ENCODE measurements at regions not wholly inside any gene's neighbourhood (a gene's known extent, or its start where the extent isn't known, plus 50 kb on each side); places are given as distances from the start of the nearest gene placed in this dataset.

DNA sequence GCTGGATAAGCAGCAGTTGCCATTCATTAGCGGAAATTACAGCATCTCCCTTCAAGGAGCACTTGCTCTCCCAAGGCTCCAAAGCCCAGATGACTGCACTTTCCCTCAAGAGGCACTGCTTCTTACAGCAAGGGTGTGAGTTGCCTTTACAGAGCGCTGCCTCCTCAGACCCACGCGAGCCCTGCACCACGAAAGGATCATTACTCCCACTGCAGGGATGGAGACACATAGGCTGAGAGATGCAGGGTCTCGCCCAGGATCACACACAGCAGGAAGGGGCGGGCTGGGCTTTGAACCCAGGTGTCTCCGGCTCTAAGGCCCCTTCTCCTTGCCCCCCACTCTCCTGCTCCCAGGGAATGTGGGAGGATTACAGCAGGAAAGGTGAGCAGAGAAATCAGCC, 405.5 kb downstream of the MATN1 start (continued):
- TF ChIP-seq CEBPZ (IDR thresholded peaks at IDR 0.05; ENCODE audit: low read depth, low read length), result no peak
- TF ChIP-seq SKIL (IDR thresholded peaks at IDR 0.05; ENCODE audit: low read depth, poor library complexity, severe bottlenecking), result no peak

DNA sequence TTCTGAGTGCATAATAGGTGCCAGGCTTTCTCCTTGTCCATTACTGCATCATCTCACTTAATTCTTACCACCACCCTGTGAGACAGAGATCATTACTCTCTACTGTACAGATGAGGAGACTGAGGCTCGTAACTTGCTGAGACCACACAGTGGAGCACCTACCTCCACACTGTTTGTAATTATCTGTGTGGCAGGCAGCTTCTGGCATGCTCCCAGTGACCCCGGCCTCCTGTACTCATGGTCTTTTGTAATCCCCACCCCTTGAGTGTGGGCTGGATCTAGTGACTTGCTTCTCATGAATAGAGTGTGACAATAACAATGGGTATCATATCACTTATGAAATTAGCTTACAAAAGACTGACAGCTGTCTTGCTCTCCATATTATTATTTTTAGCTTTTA, 407.3 kb downstream of the MATN1 start:
- ChIA-PET CTCF (no interaction called here), RAD21 (ENCODE audit: unreplicated experiment) (no interaction called here), POLR2A (no interaction called here), SMC1A (ENCODE audit: uncharacterized antibody, unreplicated experiment) (no interaction called here)
- Histone ChIP-seq H4K20me1 (ENCODE audit: control insufficient read depth, insufficient read depth) (no peaks in the 10 kb centered on the region; the same call in 1 of the 2 replicates), H3K9me3 (replicated peaks; ENCODE audit: control insufficient read depth, insufficient read depth, low read length) (no peaks in the 10 kb centered on the region; the same call in 2 of the 3 replicates), H3K4me3 (no peak overlapping the region), H3K4me1 (ENCODE audit: control insufficient read depth, insufficient read depth, low read length) (no peaks in the 10 kb centered on the region), H3K79me2 (ENCODE audit: control insufficient read depth, insufficient read depth, low read length) (no peaks in the 10 kb centered on the region), H3K27ac (ENCODE audit: control insufficient read depth, insufficient read depth) (no peak overlapping the region), H3K9ac (ENCODE audit: control insufficient read depth, insufficient read depth, low read length) (no peak overlapping the region), H3K27me3 (replicated peaks in 1 of 2; ENCODE audit: control insufficient read depth in 2 of 2, insufficient read depth in 2 of 2, low read length in 1 of 2) (no peaks in the 10 kb centered on the region; a peak in 2 of 4 replicates), H2AFZ (ENCODE audit: control insufficient read depth, low read depth, low read length) (no peak overlapping the region), H3K36me3 (ENCODE audit: control insufficient read depth in 2 of 2, insufficient read depth in 2 of 2, low read length in 1 of 2) (no peaks in the 10 kb centered on the region), H3K4me2 (ENCODE audit: control insufficient read depth, insufficient read depth) (no peak overlapping the region)
- BruUV-seq (replicated peaks), result no TSS peak
- FAIRE-seq (no peak), ATAC-seq (no peak), DNase-seq (ENCODE audit: low read depth, low spot score) (no peak)
- TF ChIP-seq E2F4 (IDR thresholded peaks at IDR 0.05; ENCODE audit: low read depth, low read length), result no peak
- TF ChIP-seq JUNB (IDR thresholded peaks at IDR 0.05), result no peak
- TF ChIP-seq, protein P1, sequence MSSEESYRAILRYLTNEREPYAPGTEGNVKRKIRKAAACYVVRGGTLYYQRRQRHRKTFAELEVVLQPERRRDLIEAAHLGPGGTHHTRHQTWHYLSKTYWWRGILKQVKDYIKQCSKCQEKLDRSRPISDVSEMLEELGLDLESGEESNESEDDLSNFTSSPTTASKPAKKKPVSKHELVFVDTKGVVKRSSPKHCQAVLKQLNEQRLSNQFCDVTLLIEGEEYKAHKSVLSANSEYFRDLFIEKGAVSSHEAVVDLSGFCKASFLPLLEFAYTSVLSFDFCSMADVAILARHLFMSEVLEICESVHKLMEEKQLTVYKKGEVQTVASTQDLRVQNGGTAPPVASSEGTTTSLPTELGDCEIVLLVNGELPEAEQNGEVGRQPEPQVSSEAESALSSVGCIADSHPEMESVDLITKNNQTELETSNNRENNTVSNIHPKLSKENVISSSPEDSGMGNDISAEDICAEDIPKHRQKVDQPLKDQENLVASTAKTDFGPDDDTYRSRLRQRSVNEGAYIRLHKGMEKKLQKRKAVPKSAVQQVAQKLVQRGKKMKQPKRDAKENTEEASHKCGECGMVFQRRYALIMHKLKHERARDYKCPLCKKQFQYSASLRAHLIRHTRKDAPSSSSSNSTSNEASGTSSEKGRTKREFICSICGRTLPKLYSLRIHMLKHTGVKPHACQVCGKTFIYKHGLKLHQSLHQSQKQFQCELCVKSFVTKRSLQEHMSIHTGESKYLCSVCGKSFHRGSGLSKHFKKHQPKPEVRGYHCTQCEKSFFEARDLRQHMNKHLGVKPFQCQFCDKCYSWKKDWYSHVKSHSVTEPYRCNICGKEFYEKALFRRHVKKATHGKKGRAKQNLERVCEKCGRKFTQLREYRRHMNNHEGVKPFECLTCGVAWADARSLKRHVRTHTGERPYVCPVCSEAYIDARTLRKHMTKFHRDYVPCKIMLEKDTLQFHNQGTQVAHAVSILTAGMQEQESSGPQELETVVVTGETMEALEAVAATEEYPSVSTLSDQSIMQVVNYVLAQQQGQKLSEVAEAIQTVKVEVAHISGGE (CRISPR knock-in tag; IDR thresholded peaks at IDR 0.05), result no peak
- no peak for TF ChIP-seq RB1 (IDR thresholded peaks at IDR 0.05; ENCODE audit: borderline replicate concordance)
- intact Hi-C loops (cut with micrococcal nuclease; ENCODE audit: unreplicated experiment), result no loop called here
- in situ Hi-C loops (cut with MboI), result no loop called here
- 0% methylated on average over 2 of the region's 2 CpGs for WGBS (ENCODE audit: insufficient coverage, insufficient replicate concordance, low lambda C conversion rate, missing lambda C conversion rate)
